ENCODE measurements at regions not wholly inside any gene's neighbourhood (a gene's known extent, or its start where the extent isn't known, plus 50 kb on each side); places are given as distances from the start of the nearest gene placed in this dataset.

DNA sequence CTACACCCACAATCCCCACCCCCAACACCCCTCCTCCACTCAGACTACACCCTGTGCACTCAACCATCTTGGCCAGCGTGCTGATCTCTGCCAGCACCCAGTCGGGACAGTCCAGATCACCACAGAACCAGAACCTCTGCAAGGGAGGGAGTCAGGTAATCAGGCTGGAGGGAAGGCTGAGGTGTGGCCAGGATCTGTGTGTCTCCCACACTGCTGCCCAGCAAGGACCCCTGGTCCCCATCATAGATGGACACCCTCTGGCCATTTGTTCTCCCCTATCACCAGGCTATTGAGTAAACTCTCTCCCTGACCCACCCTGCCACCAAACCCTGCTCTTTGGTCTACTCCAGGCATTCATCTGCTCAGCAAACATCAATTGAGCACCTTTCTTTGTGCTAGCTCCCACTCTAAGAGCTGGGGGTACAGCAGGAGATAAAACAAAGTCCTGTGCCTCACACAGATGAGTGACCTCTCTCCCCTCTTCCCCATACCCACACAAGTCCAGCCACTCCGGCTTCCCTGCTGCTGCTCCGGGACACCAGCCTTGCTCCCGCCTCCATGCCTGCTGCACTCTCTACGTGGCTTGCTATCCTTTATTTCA lies 134.8 kb downstream of the TBC1D2B start:
- no peak for TF ChIP-seq EP300 (IDR thresholded peaks at IDR 0.05)
- TF ChIP-seq, protein P1, sequence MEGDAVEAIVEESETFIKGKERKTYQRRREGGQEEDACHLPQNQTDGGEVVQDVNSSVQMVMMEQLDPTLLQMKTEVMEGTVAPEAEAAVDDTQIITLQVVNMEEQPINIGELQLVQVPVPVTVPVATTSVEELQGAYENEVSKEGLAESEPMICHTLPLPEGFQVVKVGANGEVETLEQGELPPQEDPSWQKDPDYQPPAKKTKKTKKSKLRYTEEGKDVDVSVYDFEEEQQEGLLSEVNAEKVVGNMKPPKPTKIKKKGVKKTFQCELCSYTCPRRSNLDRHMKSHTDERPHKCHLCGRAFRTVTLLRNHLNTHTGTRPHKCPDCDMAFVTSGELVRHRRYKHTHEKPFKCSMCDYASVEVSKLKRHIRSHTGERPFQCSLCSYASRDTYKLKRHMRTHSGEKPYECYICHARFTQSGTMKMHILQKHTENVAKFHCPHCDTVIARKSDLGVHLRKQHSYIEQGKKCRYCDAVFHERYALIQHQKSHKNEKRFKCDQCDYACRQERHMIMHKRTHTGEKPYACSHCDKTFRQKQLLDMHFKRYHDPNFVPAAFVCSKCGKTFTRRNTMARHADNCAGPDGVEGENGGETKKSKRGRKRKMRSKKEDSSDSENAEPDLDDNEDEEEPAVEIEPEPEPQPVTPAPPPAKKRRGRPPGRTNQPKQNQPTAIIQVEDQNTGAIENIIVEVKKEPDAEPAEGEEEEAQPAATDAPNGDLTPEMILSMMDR (IDR thresholded peaks at IDR 0.05), result no peak
